IPS-18a (cell line): ENCODE measurements at regions not wholly inside any gene's neighbourhood (a gene's known extent, or its start where the extent isn't known, plus 50 kb on each side); places are given as distances from the start of the nearest gene placed in this dataset.
"Not testable (repeated sequence)": the region's sequence is repeated elsewhere in the genome, so short reads cannot be mapped to it uniquely, and the experiment has no call there.

Experiments
- H3K27ac ChIP-seq: one replicate; pipeline ENCODE4 v1.5.1; 2013; ENCODE audit warnings: low read length
- H3K27me3 ChIP-seq: one replicate; pipeline ENCODE4 v1.6.1; 2013; ENCODE audit warnings: mild to moderate bottlenecking, low read length; ENCODE audit not compliant: control insufficient read depth, insufficient read depth
- H3K36me3 ChIP-seq: one replicate; pipeline ENCODE4 v1.6.1; 2013; ENCODE audit warnings: low read depth, low read length; ENCODE audit not compliant: control insufficient read depth
- H3K4me1 ChIP-seq: one replicate; pipeline ENCODE4 v1.6.1; 2013; ENCODE audit warnings: low read depth, low read length; ENCODE audit not compliant: control insufficient read depth
- H3K4me3 ChIP-seq: one replicate; pipeline ENCODE4 v1.5.1; 2013; ENCODE audit warnings: low read length
- H3K9ac ChIP-seq: one replicate; pipeline ENCODE4 v1.6.1; 2013; ENCODE audit warnings: mild to moderate bottlenecking, low read length, moderate library complexity
- H3K9me3 ChIP-seq: one replicate; pipeline ENCODE4 v1.6.1; 2013; ENCODE audit warnings: low read depth, low read length; ENCODE audit not compliant: control insufficient read depth

DNA sequence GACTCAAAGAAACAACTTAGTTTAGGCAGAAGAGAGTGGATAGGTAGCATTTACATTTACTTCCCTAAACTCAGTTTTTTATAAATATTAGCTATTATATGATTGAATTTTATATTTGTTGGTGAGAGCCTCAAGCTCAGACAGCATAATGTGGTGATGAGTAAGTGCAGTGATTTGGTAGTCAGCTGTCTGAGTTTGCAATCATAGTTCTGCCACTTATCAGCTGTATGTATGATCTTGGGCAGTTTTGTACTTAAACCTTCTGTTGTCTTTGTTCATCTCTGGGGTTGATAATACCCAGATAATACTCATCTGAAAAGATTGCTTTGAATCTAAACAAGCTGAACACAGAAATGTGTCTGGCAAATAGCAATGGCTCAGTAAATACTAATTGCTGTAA lies 108.8 kb downstream of the ANXA1 start:
- Histone ChIP-seq H3K9me3 (no peaks in the 10 kb centered on the region), H3K27ac (no peak overlapping the region), H3K4me1 (no peaks in the 10 kb centered on the region), H3K36me3 (no peaks in the 10 kb centered on the region), H3K27me3 (no peaks in the 10 kb centered on the region), H3K9ac (no peak overlapping the region), H3K4me3 (no peak overlapping the region)

DNA sequence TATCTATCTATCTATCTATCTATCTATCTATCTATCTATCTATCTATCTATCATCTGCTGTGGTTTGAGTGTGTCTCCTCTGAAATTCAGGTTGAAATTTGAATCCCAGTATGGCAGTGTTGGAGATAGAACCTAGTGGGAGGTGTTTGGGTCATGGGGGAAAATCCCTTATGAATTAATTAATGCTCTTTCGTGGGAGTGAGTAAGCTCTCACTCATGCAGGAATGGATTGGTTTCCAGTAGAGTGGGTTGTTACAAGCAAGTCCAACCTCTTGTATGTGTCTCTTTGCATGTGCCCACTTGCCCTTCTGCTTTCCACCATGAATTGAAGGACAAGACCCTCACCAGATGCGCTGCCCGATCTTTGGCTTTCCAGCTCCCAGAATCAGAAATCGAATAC lies 113.0 kb downstream of the ANXA1 start:
- Histone ChIP-seq H3K27ac (no peak overlapping the region), H3K36me3 (no peaks in the 10 kb centered on the region), H3K4me1 (peaks cover 6% of the 10 kb centered on the region), H3K27me3 (no peaks in the 10 kb centered on the region), H3K9me3 (no peaks in the 10 kb centered on the region), H3K4me3 (no peak overlapping the region), H3K9ac (no peak overlapping the region)

DNA sequence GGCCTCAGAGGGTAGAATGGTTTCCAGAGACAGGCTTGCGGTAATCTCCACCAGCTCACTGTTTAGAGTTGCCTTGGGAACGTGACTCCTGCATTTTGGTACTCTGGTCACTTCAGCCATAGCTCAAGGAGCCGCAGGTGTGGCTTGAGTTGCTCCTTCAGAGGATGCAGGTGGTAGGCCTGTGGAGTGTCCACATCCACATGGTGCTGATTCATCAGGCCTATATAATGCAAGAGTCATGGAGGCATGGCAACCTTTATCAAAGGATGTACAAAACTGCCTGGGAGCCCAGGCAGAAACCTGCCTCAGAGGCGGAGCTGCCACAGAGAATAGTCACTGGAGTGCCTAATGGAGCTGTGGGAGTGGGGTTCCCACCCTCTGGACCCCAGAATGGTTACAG lies 114.2 kb downstream of the ANXA1 start:
- H3K27ac ChIP-seq = no peak overlapping the region
- H3K36me3 ChIP-seq = no peaks in the 10 kb centered on the region
- no peak overlapping the region for H3K9ac ChIP-seq
- no peak overlapping the region for H3K4me3 ChIP-seq
- H3K9me3 ChIP-seq = no peaks in the 10 kb centered on the region
- H3K4me1 ChIP-seq = peaks cover 8% of the 10 kb centered on the region
- no peaks in the 10 kb centered on the region for H3K27me3 ChIP-seq

DNA sequence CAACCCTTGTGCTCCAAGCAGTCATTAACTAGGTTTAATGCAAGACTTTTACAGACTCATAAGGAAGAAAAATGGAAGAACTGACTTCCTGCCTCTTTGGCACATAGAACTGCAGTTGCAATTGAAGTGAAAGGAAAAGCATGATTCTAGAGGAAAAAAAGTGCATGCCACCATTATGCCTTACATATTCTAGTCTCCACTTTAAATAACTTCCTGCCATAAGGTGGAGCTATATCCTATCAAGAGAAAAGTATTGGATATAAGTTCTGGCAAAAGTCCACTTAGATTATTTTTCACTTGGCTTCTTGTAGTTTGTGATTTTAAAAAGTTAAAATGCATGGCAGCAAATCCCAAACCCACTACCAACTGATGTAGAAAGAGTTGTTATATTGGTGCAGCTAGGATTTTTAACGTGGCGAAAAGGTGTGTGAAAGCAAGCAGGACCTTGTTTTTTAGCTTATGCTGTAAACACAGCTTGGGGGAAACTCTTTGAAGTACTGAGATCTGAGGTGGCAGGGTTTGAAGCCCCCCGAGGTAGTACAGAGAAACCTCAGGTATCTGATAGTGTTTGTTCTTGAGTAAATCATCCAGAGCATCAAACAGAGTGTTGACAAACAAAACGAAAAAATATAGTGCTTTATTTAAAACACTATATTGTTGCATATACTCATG lies 117.9 kb downstream of the ANXA1 start:
- Histone ChIP-seq H3K9ac (no peak overlapping the region), H3K27ac (no peak overlapping the region), H3K36me3 (no peaks in the 10 kb centered on the region), H3K27me3 (no peaks in the 10 kb centered on the region), H3K4me1 (peaks cover 8% of the 10 kb centered on the region), H3K4me3 (no peak overlapping the region), H3K9me3 (no peaks in the 10 kb centered on the region)

DNA sequence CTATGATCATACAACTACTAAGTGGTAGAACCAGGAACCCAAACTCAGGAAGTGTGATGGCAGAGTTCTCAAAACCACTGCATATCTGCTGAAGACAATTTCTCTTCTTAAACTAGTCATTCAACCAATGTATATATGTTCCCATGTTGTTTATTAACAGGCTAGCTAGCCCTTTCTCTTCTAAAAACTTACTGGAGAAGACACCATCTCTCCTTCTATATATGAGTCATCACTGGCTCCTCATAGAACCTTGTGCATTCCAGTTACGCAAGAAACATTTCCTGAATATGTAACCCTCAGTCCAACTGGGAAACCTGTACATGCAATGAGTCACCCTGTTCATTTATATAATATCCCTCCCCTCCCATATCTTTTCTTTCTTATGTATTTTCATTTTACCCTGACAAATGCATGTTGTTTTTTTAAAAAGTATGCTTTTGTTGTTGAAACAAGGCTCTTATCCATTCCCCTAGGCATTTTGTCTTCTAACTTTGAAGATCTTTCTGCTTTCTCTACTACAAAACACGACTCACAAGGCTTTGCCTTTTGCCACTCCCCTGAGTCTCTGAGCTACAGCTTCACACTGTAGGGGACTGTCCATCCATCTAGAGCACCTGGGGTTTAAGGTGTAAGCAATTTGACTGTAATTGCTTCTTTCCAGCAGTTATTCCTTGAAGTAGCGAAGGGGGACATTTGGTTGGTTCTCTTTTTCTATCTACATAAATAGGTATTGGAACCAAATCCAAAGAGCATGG lies 119.5 kb downstream of the ANXA1 start:
- H3K4me3 ChIP-seq = no peak overlapping the region
- no peak overlapping the region for H3K9ac ChIP-seq
- H3K4me1 ChIP-seq = peaks cover 8% of the 10 kb centered on the region
- no peaks in the 10 kb centered on the region for H3K36me3 ChIP-seq
- H3K9me3 ChIP-seq = no peaks in the 10 kb centered on the region
- no peaks in the 10 kb centered on the region for H3K27me3 ChIP-seq
- H3K27ac ChIP-seq = no peak overlapping the region

DNA sequence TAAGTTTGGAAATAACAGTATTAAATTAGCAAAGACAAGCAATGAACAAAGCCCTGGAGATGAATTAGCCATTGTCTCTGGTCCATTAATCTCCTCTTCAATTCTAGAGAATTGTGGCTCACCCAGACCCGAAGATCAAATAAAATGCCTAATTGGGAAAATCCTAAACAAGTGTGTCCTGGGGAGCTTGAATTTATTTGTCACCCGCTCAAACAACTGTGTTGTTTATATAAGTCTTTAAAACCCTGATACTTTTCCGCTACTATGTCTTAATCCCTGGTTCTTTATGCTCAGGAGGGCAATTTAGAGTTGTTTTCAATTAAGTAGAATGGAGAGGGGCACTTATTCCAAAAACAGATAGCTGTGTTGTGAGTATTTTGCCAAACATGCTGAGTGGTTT lies 128.4 kb downstream of the ANXA1 start:
- Histone ChIP-seq H3K9ac (no peak overlapping the region), H3K4me1 (no peaks in the 10 kb centered on the region), H3K27me3 (no peaks in the 10 kb centered on the region), H3K27ac (no peak overlapping the region), H3K4me3 (no peak overlapping the region), H3K9me3 (no peaks in the 10 kb centered on the region), H3K36me3 (no peaks in the 10 kb centered on the region)

DNA sequence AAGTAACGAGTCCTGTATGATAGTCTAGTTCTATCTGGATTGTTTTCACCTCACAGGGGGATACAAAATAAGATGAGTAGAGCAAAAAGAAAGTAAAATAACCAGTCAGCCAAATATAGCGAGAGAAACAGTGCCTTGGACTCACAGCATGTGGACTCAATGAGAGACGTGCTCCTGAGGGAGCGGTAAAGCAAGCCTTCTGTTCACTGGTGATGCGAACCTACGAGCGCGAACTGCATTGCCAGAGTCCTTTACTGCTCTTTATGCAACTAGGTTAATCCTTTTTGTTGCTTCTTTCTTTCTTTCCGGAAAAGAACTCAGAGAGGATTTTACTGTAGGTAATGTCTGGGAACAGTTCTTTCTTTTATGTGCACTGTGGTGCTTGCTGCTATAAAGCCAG lies 132.7 kb downstream of the ANXA1 start:
- Histone ChIP-seq H3K4me3 (no peak overlapping the region), H3K4me1 (no peaks in the 10 kb centered on the region), H3K9ac (no peak overlapping the region), H3K27ac (no peak overlapping the region), H3K36me3 (no peaks in the 10 kb centered on the region), H3K9me3 (no peaks in the 10 kb centered on the region), H3K27me3 (no peaks in the 10 kb centered on the region)

DNA sequence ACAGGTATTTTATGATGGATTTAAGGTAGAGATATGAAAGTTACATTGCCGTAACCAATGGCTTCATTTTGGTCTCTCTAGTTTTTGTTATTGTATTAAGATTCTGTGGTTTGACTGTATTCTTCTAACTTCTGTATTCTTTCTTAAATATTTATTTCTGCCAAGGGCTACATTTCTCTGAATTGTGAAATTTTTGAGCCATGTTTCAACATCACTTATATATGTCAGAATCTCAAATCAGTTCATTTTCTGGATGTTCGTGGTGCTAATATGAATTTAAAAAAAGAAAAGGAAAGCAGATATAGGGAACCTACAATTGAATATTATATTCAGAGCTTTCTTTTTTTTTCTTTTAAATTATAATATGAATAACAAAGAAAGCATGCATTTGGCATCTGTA lies 142.7 kb downstream of the ANXA1 start:
- H3K36me3 ChIP-seq = no peaks in the 10 kb centered on the region
- H3K27ac ChIP-seq = no peak overlapping the region
- H3K4me1 ChIP-seq = no peaks in the 10 kb centered on the region
- H3K4me3 ChIP-seq = no peak overlapping the region
- H3K27me3 ChIP-seq = no peaks in the 10 kb centered on the region
- no peaks in the 10 kb centered on the region for H3K9me3 ChIP-seq
- no peak overlapping the region for H3K9ac ChIP-seq

DNA sequence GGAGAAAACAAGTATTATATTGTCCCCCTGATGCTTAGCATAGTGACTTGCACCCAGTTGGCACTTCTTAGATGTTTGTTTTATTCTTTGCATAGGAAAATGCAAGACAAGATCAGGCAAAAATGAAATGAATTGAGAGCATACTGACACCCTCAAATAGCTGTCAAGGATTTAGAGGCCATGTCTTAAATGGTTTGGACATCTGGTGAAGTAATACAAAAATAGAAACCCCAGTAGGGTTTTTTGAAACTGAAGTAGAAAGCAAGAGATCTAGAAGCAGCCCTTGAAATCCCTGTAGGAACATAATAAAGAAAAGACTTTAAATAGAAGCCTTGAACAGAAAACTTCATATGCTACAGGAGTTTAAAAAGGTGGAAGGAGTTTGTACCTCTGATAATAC lies 174.3 kb downstream of the ANXA1 start:
- no peaks in the 10 kb centered on the region for H3K9me3 ChIP-seq
- H3K27me3 ChIP-seq = no peaks in the 10 kb centered on the region
- no peak overlapping the region for H3K27ac ChIP-seq
- no peaks in the 10 kb centered on the region for H3K36me3 ChIP-seq
- H3K4me1 ChIP-seq = no peaks in the 10 kb centered on the region
- no peak overlapping the region for H3K9ac ChIP-seq
- H3K4me3 ChIP-seq = no peak overlapping the region

DNA sequence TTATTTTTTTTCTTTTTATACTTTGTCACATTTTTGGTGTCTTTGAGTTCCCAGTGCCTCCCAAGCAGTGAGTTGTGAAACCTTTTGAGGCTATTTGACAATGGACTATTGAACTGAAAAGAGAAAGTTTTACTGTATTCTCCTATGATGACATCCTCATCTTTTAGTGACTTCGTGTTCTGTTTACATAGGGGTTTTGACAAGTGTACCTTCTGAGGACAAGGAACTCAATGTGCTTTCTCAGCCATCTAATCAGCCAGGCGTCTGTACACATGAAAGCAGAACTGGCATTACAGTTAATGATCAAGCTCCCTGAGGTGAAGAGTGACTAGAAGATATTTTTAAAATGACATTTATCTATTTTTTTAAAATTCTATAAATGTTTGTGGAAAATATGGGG lies 175.5 kb downstream of the ANXA1 start:
- no peaks in the 10 kb centered on the region for H3K9me3 ChIP-seq
- no peak overlapping the region for H3K27ac ChIP-seq
- H3K4me3 ChIP-seq = no peak overlapping the region
- H3K27me3 ChIP-seq = no peaks in the 10 kb centered on the region
- no peaks in the 10 kb centered on the region for H3K4me1 ChIP-seq
- H3K36me3 ChIP-seq = no peaks in the 10 kb centered on the region
- no peak overlapping the region for H3K9ac ChIP-seq

DNA sequence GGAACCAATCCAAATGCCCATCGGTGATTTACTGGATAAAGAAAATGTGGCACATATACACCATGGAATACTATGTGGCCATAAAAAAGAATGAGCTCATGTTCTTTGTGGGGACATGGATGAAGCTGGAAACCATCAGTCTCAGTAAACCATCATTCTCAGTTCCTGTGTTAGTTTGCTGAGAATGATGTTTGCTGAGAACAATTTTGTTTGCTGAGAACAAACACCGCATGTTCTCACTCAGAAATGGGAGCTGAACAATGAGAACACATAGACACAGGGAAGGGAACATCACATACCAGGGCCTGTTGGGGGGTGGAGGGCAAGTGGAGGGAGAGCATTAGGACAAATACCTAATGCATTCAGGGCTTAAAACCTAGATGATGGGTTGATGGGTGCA lies 185.5 kb downstream of the ANXA1 start:
- H3K9ac ChIP-seq = not testable (repeated sequence)

DNA sequence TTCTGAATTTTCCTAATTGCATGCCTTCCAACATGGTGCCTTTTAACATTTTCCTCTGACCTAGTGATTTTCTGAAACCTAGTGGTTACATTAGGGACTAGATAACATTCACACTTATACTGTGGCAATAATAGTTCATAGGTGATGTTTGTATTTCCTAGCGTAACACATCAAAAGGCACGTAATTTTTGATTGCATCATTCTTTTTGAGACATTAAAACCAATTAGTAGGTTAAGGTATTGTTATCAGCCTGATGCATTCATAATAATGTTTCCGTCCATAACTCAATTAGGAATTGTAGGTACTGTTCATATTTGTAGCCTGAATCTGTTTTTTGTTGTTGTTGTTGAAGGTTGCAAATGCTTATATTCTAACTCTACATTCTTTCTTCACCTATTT lies 192.4 kb downstream of the ANXA1 start:
- H3K4me1 ChIP-seq = no peaks in the 10 kb centered on the region
- H3K27me3 ChIP-seq = no peaks in the 10 kb centered on the region
- no peaks in the 10 kb centered on the region for H3K36me3 ChIP-seq
- no peak overlapping the region for H3K9ac ChIP-seq
- no peak overlapping the region for H3K27ac ChIP-seq
- H3K4me3 ChIP-seq = no peak overlapping the region
- no peaks in the 10 kb centered on the region for H3K9me3 ChIP-seq

More for the DNA sequence above, 185.5 kb downstream of the ANXA1 start:
- not testable (repeated sequence) for H3K4me3 ChIP-seq, H3K36me3 ChIP-seq, H3K27me3 ChIP-seq, H3K4me1 ChIP-seq, H3K27ac ChIP-seq, H3K9me3 ChIP-seq
